HL-60 (cell line): ENCODE measurements at regions not wholly inside any gene's neighbourhood (a gene's known extent, or its start where the extent isn't known, plus 50 kb on each side); places are given as distances from the start of the nearest gene placed in this dataset.

Source experiments
- POLR2AphosphoS5 ChIP-seq: IDR thresholded peaks from 2 replicates; pipeline ENCODE4 v1.6.1; 2012; ENCODE audit warnings: low read depth
- TF ChIP-seq, protein P1 (sequence below): IDR thresholded peaks from one replicate; pipeline ENCODE4 v1.5.1; 2011; ENCODE audit warnings: low read length, control low read depth, inconsistent platforms; ENCODE audit not compliant: insufficient read depth

DNA sequence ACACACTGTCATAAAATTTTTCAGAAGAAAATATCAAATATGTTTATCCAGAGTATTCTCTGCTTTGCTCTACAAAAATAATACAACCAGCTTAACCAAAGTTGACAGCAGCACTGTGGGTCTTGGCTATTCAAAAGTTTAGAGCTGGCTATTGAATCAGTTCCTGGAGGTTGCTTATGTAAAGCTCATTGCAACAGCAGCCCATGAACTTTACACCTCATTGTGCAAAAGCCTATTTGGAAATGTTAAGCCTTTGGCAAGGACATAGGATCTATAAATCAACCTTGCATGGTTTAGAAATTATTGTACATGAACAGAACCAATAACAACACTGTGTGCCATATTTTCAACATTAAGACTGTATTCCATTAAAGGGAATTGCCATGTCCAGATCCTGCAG, 714.9 kb downstream of the ADGRL2 start:
- TF ChIP-seq, protein P1, sequence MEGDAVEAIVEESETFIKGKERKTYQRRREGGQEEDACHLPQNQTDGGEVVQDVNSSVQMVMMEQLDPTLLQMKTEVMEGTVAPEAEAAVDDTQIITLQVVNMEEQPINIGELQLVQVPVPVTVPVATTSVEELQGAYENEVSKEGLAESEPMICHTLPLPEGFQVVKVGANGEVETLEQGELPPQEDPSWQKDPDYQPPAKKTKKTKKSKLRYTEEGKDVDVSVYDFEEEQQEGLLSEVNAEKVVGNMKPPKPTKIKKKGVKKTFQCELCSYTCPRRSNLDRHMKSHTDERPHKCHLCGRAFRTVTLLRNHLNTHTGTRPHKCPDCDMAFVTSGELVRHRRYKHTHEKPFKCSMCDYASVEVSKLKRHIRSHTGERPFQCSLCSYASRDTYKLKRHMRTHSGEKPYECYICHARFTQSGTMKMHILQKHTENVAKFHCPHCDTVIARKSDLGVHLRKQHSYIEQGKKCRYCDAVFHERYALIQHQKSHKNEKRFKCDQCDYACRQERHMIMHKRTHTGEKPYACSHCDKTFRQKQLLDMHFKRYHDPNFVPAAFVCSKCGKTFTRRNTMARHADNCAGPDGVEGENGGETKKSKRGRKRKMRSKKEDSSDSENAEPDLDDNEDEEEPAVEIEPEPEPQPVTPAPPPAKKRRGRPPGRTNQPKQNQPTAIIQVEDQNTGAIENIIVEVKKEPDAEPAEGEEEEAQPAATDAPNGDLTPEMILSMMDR, result no peak
- TF ChIP-seq POLR2AphosphoS5, result no peak
